A673 (cell line): ENCODE measurements at regions not wholly inside any gene's neighbourhood (a gene's known extent, or its start where the extent isn't known, plus 50 kb on each side); places are given as distances from the start of the nearest gene placed in this dataset.

Source experiments
- CTCF ChIP-seq: fragments of 300-800, 200-600 bp; sonication (generic); conservative IDR thresholded peaks from 2 replicates; pipeline ENCODE4 v1.5.1; 2017; ENCODE audit warnings: low read depth, mild to moderate bottlenecking, antibody characterized with exemption, low read length, moderate library complexity, mixed read lengths
- EZH2 ChIP-seq: fragments of 200-600 bp; sonication (generic); IDR thresholded peaks from 2 replicates; pipeline ENCODE4 v1.6.1; 2017; ENCODE audit warnings: borderline replicate concordance, low read depth, mild to moderate bottlenecking, mixed read lengths, antibody characterized with exemption, low read length; ENCODE audit not compliant: poor library complexity, severe bottlenecking

GRCh38 chr22:46040471-46041465 lies 63.8 kb upstream of the WNT7B start:
- TF ChIP-seq CTCF (no peak), EZH2 (no peak)
